HepG2 (cell line): ENCODE measurements at regions not wholly inside any gene's neighbourhood (a gene's known extent, or its start where the extent isn't known, plus 50 kb on each side); places are given as distances from the start of the nearest gene placed in this dataset.
"Not testable (repeated sequence)": the region's sequence is repeated elsewhere in the genome, so short reads cannot be mapped to it uniquely, and the experiment has no call there.

Experiments
- ATAC-seq: fragments of 200-7000 bp; cut with Tn5 transposase; 3 replicates; pipeline ENCODE4 v1.9.1; 2020; ENCODE audit warnings: mild to moderate bottlenecking, moderate library complexity
- BruUV-seq: library from RNA; stranded (reverse); fragments of 400-500 nt; replicated peaks from 2 replicates; lab custom pipeline; 2021; lab: Mats Ljungman, UMichigan
- CTCF ChIA-PET: fragments of 300-600 bp; formaldehyde crosslinking; extraction: SDS; loops from one replicate; lab custom pipeline; 2021; ENCODE audit warnings: low total read pairs, inconsistent platforms, low intra/inter-chr PET ratio; lab: Yijun Ruan, JAX
- POLR2A ChIA-PET: fragments of 350-600 bp; sonication (Branson Sonifier 250); formaldehyde crosslinking; loops from one replicate; lab custom pipeline; 2020; ENCODE audit warnings: antibody characterized with exemption, inconsistent platforms; lab: Yijun Ruan, JAX
- DNase-seq: peaks from one replicate; pipeline ENCODE4 v3.0.0-alpha.2; 2015; ENCODE audit warnings: low spot score
- FAIRE-seq: peaks from 3 replicates; lab custom pipeline; 2011; peaks lifted over from hg19 to GRCh38; lab: Jason Lieb, UNC
- H2AFZ ChIP-seq: one replicate; pipeline ENCODE4 v1.6.1; 2011; ENCODE audit warnings: low read length, inconsistent platforms
- H3K27ac ChIP-seq: fragments of 300-600 bp; 3 replicates; pipeline ENCODE4 v1.8.0; 2011; ENCODE audit warnings: mixed run types, mild to moderate bottlenecking, mixed read lengths, low read length, inconsistent platforms; ENCODE audit not compliant: insufficient read depth; ENCODE audit errors: extremely low read length
- H3K27me3 ChIP-seq, 2 experiments: fragments of 200-600 bp in 1 of 2; 2 replicates in 1 of 2; 3 replicates in 1 of 2; pipeline versions ENCODE4 v1.6.0 to v1.8.0; 2011; ENCODE audit warnings: low read length in 2 of 2, mild to moderate bottlenecking in 2 of 2, moderate library complexity in 2 of 2, inconsistent platforms in 1 of 2; ENCODE audit not compliant: insufficient read depth in 2 of 2, control insufficient read depth in 1 of 2
- H3K36me3 ChIP-seq, 2 experiments: fragments of 200-600 bp in 1 of 2; replicated peaks in 1 of 2; 2 replicates in 1 of 2; 3 replicates in 1 of 2; pipeline versions ENCODE4 v1.5.1 to v1.8.0; 2011; ENCODE audit warnings: low read length in 2 of 2, inconsistent platforms in 1 of 2; ENCODE audit not compliant: insufficient read depth in 2 of 2, control insufficient read depth in 1 of 2
- H3K4me1 ChIP-seq: 2 replicates; pipeline ENCODE4 v1.5.1; 2012; ENCODE audit warnings: low read length, inconsistent platforms; ENCODE audit not compliant: insufficient read depth
- H3K4me2 ChIP-seq: 2 replicates; pipeline ENCODE4 v1.6.0; 2011; ENCODE audit warnings: low read depth, low read length, inconsistent platforms
- H3K4me3 ChIP-seq, 3 experiments: fragments of 200-600 bp in 1 of 3; sonication (generic), shearing (Covaris generic) in 1 of 3; replicated peaks in 1 of 3; 2 replicates each; pipeline ENCODE4 v1.5.1; 2011 to 2016; ENCODE audit warnings: low read length in 3 of 3, inconsistent platforms in 2 of 3, low read depth in 2 of 3, mild to moderate bottlenecking in 2 of 3, control low read depth in 1 of 3, mixed read lengths in 1 of 3; ENCODE audit not compliant: insufficient read depth in 1 of 3
- H3K79me2 ChIP-seq: one replicate; pipeline ENCODE4 v1.6.1; 2011; ENCODE audit warnings: low read length, inconsistent platforms; ENCODE audit not compliant: insufficient read depth
- H3K9ac ChIP-seq: 2 replicates; pipeline ENCODE4 v1.6.0; 2011; ENCODE audit warnings: mild to moderate bottlenecking, low read depth, low read length, inconsistent platforms; ENCODE audit not compliant: insufficient read depth
- H3K9me3 ChIP-seq: 2 replicates; pipeline ENCODE4 v1.5.1; 2012; ENCODE audit warnings: mild to moderate bottlenecking, low read length
- H4K20me1 ChIP-seq: 2 replicates; pipeline ENCODE4 v1.6.0; 2011; ENCODE audit warnings: inconsistent platforms, mild to moderate bottlenecking, low read length, moderate library complexity; ENCODE audit not compliant: insufficient read depth
- PITX1 ChIP-seq: sonication (generic); formaldehyde crosslinking; IDR thresholded peaks from 2 replicates; pipeline ENCODE4 v1.5.1; 2020; ENCODE audit warnings: mild to moderate bottlenecking, missing genetic modification reagents
- WGBS: methylation state at CpG from one replicate; pipeline ENCODE4 v1.1.6; 2017; ENCODE audit warnings: low lambda C conversion rate; 5-methylcytosine and 5-hydroxymethylcytosine counted together
- in situ Hi-C: cut with HindIII; loops from 2 replicates; pipeline ENCODE4 v1.10.0; 2017; ENCODE audit warnings: low pct_unique_long_range_greater_than_20kb; ENCODE audit not compliant: extremely low pct_ligation_motif_present
- intact Hi-C: fragments of 100-400 bp; cut with micrococcal nuclease; formaldehyde crosslinking; loops from one replicate; pipeline ENCODE4 v1.10.0; 2022; ENCODE audit not compliant: unreplicated experiment

DNA sequence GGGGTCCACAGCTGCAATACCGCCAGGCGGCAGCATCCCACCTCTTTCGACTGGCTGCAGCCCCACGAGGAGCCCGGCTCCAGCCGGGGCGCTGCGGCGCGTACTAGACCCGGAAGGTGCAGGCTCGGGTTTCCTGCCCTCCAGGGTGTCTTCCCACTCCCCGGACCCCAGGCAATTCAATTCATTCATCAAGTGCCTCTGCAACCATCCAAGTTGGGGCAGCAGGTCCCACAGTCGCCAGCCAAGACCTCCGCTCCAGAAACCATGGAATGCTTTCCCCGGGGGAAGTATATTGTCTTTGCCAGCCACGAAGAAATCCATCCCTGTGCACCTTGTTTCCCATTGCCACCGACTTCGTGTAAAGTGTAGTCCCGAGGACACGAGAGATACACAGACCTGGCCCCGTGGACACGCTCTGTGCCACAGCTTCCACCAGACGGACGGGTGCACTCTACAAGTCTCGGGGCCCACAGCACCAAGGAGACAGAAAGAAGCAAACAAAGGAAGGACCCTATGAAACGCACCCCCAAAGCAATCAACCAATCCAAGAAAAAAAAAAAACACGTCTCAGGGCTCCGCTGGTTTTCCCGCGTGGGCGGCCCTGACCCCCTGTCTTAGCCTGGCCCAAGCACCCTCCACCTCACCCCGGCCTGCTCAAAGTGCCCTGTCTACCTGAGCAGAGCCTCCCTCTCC is 3930.2 kb upstream of the OR11H1 start:
- 51% methylated on average over 32 of the region's 33 CpGs for WGBS
- H3K79me2 ChIP-seq, H4K20me1 ChIP-seq, H3K9ac ChIP-seq, H3K4me1 ChIP-seq, BruUV-seq, in situ Hi-C loops, FAIRE-seq, H3K27me3 ChIP-seq, DNase-seq, ATAC-seq, H3K4me3 ChIP-seq, H3K4me2 ChIP-seq, H2AFZ ChIP-seq, POLR2A ChIA-PET, CTCF ChIA-PET, H3K36me3 ChIP-seq, H3K27ac ChIP-seq, intact Hi-C loops: not testable (repeated sequence)
- peaks cover 66% of the 10 kb centered on the region for H3K9me3 ChIP-seq

DNA sequence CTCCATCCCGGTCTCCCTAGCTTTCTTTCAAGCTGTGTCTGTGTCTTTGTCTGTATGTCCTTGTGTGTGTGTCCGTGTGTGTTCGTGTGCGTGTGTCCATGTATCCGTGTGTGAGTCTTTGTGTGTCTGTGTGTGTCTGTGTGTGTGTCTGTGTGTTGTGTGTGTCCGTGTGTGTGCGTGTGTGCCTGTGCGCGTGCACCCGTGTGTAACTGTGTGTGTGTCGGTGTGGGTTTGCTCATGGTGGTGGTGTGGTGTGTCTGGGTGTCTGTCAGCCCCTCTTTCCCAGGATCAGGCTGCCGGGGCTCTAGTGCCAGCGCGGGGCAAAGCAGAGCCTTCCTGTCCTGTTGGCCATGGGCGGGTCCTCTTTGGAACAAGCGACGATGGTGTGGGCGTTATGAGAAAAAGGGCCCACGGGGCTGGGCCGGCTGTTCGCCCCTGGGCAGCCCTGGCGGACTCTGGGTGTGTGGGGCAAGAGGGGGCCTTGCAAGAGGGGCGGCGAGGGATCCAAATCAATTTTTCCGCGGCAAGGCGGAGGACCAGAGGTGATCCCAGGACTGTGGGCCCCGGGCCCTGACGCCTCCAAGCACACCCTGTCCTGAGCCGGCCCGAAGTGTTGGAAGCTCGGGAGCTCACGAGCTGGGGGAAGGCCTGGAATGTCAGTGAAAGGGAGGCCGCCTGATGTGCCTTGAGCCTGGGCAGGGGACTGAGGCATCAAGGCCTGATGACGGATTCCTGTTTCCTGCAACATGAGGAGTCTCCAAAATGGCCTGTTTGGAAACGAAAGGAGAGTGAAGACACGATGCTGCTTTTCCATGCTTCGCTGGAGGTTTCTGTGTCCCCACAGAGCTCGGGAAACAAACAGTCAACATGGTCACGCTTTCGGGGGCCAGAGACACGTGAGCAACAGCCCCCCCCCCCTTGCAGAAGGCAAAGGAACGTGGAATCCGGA is 3929.2 kb upstream of the OR11H1 start:
- intact Hi-C loops (no loop called here), in situ Hi-C loops (no loop called here)
- H3K27ac ChIP-seq = no peak overlapping the region
- 57% methylated on average over 42 of the region's 44 CpGs for WGBS
- H3K9ac ChIP-seq = no peak overlapping the region
- no peaks in the 10 kb centered on the region for H3K36me3 ChIP-seq
- H3K4me3 ChIP-seq = no peak overlapping the region
- DNase-seq (no peak), ATAC-seq (no peak), FAIRE-seq (no peak)
- H2AFZ ChIP-seq = no peak overlapping the region
- POLR2A ChIA-PET = no interaction called here
- no peaks in the 10 kb centered on the region for H3K27me3 ChIP-seq
- TF ChIP-seq PITX1 (CRISPR knock-in tag) = no peak
- H3K4me2 ChIP-seq = no peak overlapping the region
- H3K79me2 ChIP-seq = no peaks in the 10 kb centered on the region
- CTCF ChIA-PET = no interaction called here
- H4K20me1 ChIP-seq = no peaks in the 10 kb centered on the region
- peaks cover 69% of the 10 kb centered on the region for H3K9me3 ChIP-seq
- H3K4me1 ChIP-seq = no peaks in the 10 kb centered on the region
- BruUV-seq = no TSS peak

DNA sequence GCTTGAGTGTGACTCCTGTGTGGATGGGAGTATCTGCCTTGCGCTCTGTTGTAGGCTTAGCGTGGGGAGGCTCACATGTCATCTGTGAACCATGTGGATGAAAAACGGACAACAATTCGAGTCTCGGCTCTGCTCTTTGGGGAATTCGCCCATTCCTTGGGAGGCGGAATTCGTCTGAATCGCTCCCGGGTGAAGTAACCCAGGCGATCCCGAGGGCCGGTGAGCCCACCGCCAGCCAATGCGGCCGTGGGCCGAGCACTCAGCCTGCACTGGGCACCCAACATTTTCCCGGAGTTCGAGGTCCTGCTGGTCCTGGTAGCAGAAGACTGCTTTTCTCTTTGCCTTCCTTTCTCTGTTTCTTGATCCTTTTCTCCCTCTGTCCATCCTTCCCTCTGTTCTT is 3928.5 kb upstream of the OR11H1 start:
- H3K9ac ChIP-seq, CTCF ChIA-PET, in situ Hi-C loops, POLR2A ChIA-PET, H3K79me2 ChIP-seq, FAIRE-seq, H3K27me3 ChIP-seq, BruUV-seq, H4K20me1 ChIP-seq, ATAC-seq, H3K4me2 ChIP-seq, DNase-seq, H3K4me3 ChIP-seq, H2AFZ ChIP-seq, H3K27ac ChIP-seq, intact Hi-C loops, H3K4me1 ChIP-seq, H3K36me3 ChIP-seq: not testable (repeated sequence)
- peaks cover 67% of the 10 kb centered on the region for H3K9me3 ChIP-seq
- WGBS = 24% methylated on average over 3 of the region's 19 CpGs

DNA sequence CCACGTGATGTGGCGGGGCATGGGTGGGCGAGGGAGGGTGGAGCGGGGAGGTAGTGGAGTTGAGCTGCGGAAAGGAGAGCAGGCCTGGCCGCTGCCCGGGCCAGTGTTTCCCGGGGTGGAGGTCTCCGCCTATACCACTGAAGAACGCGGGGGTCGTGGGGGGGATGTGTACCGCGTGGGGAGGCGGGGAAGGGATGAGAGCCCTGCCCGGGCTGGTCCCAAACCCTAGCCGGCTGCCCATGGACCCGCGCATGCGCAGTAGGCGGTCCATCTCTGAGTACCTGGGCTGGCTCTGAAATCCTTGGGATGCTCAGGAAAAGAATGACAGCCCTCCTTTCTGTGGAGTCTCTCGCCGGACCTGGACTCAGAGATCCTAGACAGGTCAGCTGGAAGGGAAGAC is 3927.8 kb upstream of the OR11H1 start:
- DNase-seq, H3K27ac ChIP-seq, H3K79me2 ChIP-seq, in situ Hi-C loops, POLR2A ChIA-PET, H3K9ac ChIP-seq, H3K4me3 ChIP-seq, CTCF ChIA-PET, H4K20me1 ChIP-seq, intact Hi-C loops, ATAC-seq, H3K4me2 ChIP-seq, BruUV-seq, H3K27me3 ChIP-seq, FAIRE-seq, H2AFZ ChIP-seq, H3K36me3 ChIP-seq, H3K4me1 ChIP-seq: not testable (repeated sequence)
- H3K9me3 ChIP-seq = peaks cover 66% of the 10 kb centered on the region
- 54% methylated on average over 19 of the region's 23 CpGs for WGBS
